Right forelimb (tissue), 1 donor: ENCODE measurements at regions not wholly inside any gene's neighbourhood (a gene's known extent, or its start where the extent isn't known, plus 50 kb on each side); places are given as distances from the start of the nearest gene placed in this dataset.

Experiments used
- DNase-seq: peaks from one replicate; pipeline ENCODE4 v3.0.0-alpha.2; 2018

DNA sequence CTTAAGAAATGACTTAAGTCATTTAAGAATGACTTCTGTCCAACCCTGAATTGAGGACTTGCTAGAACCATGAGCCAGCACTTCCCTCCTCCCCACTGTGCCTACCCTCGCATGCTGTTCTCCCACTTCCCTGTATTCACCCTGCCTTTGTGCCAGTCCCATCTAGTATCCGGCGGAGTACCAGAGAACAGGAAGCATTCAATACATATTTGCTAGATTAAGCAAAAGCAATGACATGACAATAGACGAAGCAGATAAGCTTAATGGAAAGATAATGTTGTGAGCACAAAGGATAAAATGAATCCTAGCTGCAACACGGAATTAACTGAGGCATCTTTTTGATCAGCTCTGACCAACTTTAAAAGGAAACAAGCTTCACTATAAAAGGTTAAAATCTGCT, 328.5 kb downstream of the TDRD15 start:
- no peak for DNase-seq

DNA sequence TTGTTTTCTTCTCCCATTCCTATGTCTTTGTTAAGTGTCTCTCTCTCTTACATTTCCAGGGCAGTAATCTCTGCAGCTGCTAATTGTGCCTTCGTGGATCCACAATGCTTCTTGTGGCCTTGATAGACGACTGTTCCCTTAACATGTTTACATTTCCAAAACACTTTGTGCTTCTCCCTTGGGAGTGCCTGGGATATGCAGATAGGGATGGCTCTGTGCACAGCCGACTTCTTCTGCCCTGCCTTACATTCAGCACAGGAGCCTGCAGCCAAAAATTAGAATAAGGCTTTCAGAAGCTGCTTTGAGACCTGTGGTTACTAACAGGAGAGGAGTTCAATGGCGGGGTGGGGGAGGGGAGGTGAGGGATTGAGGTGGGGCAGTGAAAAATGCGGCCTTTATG, 328.9 kb downstream of the TDRD15 start:
- no peak for DNase-seq

GRCh38 chr2:21453723-21454450, 330.1 kb downstream of the TDRD15 start:
- DNase-seq: no peak

GRCh38 chr2:21454839-21455238, 331.1 kb downstream of the TDRD15 start:
- no peak for DNase-seq

DNA sequence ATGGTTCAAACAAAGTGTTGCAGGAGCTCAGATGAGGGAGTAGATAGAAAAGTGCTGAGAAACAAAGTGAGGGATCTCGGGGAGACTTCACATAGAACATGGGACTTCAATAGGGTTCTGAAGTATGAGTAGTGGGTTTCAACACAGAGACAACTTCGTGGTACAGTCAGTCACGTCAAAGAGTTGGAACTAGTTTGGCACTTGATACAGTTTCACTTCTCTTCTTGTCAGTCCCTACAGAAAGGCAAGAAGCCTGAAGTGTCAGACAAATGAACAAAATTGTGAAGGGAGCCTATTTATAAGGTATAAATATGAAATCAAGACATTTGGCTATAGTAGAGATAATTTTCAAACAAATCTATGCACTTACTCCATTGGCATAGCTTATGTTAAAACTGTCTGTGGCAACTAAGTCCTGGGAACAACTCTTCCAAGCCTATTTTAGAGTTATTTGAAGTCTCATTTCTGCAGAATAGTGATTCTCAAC, 338.0 kb downstream of the TDRD15 start:
- no peak for DNase-seq

GRCh38 chr2:21466341-21466927, 342.7 kb downstream of the TDRD15 start:
- no peak for DNase-seq

DNA sequence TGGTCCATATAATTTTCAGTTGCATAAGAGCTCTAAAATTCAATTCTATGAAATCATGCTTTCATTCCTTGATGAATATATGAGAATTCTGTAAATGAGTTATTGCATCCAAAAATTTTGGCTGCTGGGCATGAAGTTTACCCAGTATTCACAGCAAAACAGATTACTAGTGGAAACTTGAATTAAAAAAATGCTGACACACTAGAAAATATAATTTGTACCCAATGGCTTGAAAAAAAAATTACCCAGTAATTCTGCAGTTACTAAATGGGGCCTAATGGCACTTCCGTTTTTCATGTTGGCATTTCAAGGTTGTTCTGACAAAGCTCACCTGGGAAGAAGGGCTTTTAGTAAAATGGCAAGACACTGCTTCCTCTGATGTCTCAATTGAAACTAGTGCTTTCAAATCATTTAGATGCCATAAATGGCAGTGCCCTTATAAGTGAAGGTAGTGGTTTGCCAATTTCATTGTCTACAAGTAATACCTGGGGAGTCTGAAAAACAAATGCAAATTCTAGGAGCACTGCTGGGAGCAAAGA, 343.6 kb downstream of the TDRD15 start:
- no peak for DNase-seq

- no peak for DNase-seq
Measured at GRCh38 chr2:21467910-21468309, 344.1 kb downstream of the TDRD15 start.

DNA sequence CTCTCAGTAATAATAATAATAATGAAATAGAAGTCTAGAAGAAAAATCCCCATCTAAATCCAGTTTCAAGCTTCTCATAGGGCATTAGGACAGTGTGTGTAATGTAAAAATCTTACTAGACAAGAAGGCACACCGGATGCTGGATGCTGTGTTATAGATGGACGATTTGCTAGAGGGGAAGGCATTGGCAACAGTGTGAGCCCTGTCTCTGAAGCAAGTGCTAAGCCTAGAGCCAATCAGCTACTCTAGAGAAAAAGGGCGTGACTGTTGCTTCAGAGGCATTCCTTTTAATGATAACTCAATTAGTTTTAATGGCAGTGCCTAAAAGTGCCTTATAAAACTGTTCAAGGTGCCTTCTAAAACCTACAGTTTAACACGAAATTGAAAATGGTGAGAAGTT, 344.9 kb downstream of the TDRD15 start:
- no peak for DNase-seq

- no peak for DNase-seq
Measured at GRCh38 chr2:21469158-21469557, 345.4 kb downstream of the TDRD15 start.

- DNase-seq: no peak
Measured at GRCh38 chr2:21469564-21469963, 345.8 kb downstream of the TDRD15 start.

GRCh38 chr2:21480162-21480561, 356.4 kb downstream of the TDRD15 start:
- no peak for DNase-seq

DNA sequence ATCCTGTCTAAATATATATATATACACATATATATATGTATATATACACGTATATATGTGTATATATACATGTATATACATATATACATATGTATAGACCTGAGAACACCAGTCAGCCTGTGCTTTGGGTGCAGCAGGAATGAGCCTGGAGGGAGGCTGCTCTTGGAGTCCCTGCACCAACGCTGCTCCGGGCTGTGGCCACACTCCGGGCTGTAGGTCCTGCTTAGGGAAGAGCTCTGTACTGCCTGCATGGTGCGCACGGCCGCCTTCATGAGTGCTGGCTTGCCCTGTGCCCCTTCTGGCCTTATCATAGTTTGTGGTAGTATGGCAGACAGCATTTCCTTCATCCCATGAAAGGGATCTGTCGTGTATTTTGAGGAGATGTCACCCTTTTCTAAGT, 360.9 kb downstream of the TDRD15 start:
- no peak for DNase-seq

DNA sequence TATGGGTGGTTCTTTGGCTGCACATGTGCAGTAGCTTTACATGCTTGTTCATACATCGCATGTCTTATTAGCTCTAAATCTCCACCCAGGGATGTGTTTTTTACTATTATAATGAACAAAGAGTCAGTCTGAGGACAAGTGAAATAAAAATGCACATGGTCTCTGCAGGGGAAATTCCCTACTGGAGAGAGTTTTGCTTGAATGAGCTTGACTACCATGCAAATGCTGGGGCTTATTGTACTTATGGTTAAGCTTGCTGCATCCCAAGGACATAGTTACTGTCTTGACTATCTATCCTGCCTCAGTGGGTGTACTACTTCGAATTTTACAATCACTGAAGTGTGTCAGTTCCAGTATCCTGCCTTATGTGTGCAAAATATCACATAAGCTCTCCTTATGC, 362.7 kb downstream of the TDRD15 start:
- no peak for DNase-seq

GRCh38 chr2:21489080-21489479, 365.3 kb downstream of the TDRD15 start:
- DNase-seq: no peak

DNA sequence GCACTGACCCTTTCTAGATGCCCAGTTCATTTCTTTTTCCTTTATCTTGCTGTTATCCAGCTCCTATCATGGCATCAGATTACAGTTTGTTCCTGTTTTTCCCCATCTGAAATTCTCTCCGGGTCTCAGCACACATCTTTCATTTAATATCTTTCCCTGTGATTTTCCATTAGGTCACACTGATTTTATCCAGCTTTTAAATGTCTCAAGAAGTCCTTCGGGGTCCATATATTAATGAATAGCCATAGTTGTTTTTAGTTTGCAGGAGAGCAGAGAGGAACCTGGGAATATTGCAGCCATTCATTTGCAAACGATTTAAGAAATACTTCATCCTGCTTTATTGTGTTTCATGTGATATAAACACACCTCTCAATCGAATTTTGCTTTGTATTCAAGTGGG, 374.2 kb downstream of the TDRD15 start:
- no peak for DNase-seq

GRCh38 chr2:21500401-21500945, 376.7 kb downstream of the TDRD15 start:
- DNase-seq: no peak

- no peak for DNase-seq
Measured at GRCh38 chr2:21501376-21502027, 377.7 kb downstream of the TDRD15 start.

- no peak for DNase-seq
Measured at GRCh38 chr2:21515903-21516302, 392.1 kb downstream of the TDRD15 start.

DNA sequence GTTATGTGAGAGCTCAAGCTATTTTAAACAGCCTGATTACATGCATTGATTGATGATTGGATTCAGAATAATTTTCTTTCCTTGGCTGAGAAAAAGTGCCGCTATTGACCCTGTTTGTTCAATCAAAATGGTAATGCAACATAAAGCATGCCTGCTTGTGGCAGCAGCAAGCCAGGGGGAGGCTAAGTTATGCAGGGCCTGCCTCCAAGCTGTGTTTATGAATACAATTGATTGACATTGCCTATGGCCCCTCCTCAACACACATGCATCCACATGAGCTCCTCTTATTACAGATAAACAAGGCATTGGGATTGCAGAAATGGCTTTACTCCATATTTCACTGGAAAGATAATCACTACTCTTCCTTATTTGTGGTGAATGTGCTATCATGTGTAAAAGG, 395.6 kb downstream of the TDRD15 start:
- no peak for DNase-seq

DNA sequence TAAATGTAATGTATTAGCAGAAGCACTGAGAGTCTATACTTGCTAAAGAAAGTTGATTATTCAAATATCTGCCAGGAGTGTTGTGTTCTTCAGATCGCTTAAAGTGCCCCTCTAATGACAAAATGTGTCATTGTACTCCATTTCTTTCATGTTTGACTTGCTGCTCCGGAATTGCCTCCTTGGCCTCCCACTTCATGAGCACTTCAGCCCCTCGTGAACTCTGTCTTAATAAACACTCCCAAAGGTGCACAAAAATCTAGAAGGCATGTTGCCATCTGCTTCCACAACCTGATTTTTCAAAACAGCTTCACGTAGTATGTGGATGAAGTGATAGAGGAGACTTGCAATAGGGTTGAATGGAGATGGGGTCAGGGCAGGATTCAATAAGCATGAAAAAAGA, 396.1 kb downstream of the TDRD15 start:
- DNase-seq: no peak

- DNase-seq: no peak
Measured at GRCh38 chr2:21535826-21536225, 412.1 kb downstream of the TDRD15 start.

DNA sequence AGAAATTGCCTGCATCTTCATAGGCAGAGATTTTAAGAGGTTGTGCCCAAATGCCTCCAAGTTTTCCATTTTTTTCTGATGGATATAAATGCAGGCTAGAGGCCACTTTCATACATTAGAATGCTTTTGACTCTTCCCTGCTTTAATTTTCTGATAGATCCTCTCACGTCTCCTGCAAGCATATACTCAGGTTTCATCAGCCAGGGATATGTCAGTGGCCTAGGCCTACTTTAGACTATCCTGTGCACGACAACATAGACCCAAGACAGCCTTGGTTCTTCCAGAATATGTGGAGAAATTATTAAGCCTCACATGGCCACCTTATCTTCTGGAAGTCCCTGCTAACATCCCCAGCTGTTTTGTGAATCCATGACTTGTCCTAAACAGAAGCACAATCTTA, 415.9 kb downstream of the TDRD15 start:
- no peak for DNase-seq

DNA sequence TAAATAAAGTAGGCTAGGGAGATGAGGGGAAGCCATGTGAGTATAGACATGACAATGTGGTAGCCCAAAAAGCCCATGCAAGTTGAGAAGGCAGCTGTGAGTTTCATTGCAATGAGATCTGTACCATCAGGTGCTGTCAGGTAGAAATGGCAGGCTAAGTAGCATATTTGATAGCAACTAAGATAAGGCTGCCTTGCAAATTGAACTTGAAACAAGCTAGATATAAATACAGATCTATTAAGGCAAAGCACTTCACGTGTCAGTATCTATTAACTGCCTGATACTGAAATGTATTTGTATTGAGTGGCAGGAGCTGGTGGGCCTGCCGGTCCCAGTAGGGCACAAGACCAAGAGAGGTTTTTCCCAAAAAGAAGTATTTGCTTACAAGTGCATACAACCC, 419.9 kb downstream of the TDRD15 start:
- DNase-seq: no peak
